T-helper 1 cell treated with Interleukin-12 subunit alpha and Interleukin-12 subunit beta and Interleukin-4 antibody, amounts not matched to agents 30 μg/mL and 1 μg/mL, for 36 hours (primary cell): ENCODE measurements at regions not wholly inside any gene's neighbourhood (a gene's known extent, or its start where the extent isn't known, plus 50 kb on each side); places are given as distances from the start of the nearest gene placed in this dataset.

Source experiments
- H3K27ac Mint-ChIP-seq: one replicate; pipeline ENCODE4 v1.8.0; 2021; ENCODE audit warnings: mild to moderate bottlenecking, mixed read lengths
- H3K27me3 Mint-ChIP-seq: one replicate; pipeline ENCODE4 v1.8.0; 2021; ENCODE audit warnings: low read depth, mixed read lengths
- H3K36me3 Mint-ChIP-seq: one replicate; pipeline ENCODE4 v1.8.0; 2021; ENCODE audit warnings: low read depth, mixed read lengths
- H3K4me1 Mint-ChIP-seq: one replicate; pipeline ENCODE4 v1.8.0; 2021; ENCODE audit warnings: low read depth, mixed read lengths
- H3K4me3 Mint-ChIP-seq: one replicate; pipeline ENCODE4 v1.8.0; 2021; ENCODE audit warnings: mild to moderate bottlenecking, moderate library complexity, mixed read lengths
- H3K9me3 Mint-ChIP-seq: one replicate; pipeline ENCODE4 v1.8.0; 2021; ENCODE audit warnings: mixed read lengths

DNA sequence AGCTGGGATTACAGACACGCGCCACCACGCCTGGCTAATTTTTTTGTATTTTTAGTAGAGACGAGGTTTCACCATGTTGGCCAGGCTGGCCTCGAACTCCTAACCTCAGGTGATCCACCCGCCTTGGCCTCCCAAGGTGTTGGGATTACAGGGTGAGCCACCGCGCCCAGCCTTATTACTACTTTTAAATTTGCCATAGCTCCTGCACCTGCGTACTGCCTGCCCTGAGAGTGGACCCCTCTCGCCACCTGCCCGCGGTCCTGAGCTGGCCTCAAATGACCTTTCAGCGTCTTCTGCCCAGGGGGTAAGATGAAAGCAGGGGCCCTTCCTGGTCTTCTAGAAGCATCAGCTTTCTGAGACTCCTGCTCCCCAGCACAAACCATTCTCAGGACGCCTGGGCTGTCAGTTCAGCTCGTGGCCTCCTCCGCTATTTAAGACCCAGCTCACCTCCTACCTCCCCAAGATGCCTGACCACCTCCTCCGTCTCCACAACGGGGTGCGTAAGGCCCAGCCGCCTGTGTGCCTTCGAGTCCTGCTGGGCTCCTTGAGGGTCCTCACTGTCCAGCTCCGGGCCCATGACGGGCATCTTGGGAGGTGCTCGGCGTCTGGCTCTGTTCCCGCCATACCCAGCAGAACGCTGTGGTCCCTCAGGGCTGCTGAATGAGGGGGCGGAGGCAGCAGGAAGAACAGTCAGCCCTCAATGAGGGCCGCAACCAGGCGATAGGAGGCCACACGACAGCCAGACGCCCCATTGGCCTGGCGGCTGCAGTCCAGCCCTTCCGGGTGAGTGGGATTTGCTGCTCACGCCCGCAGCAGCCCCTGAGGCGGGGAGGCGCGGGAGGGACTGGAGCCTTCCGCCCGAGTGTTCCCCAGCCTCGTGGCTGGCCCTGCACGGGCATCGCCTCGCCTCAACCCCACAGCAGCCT, 266.6 kb downstream of the TFCP2L1 start:
- no peak overlapping the region for H3K27ac Mint-ChIP-seq
- no peak overlapping the region for H3K4me3 Mint-ChIP-seq
- no peaks in the 10 kb centered on the region for H3K9me3 Mint-ChIP-seq
- H3K36me3 Mint-ChIP-seq: no peaks in the 10 kb centered on the region
- peaks cover 5% of the 10 kb centered on the region for H3K27me3 Mint-ChIP-seq
- H3K4me1 Mint-ChIP-seq: no peaks in the 10 kb centered on the region

DNA sequence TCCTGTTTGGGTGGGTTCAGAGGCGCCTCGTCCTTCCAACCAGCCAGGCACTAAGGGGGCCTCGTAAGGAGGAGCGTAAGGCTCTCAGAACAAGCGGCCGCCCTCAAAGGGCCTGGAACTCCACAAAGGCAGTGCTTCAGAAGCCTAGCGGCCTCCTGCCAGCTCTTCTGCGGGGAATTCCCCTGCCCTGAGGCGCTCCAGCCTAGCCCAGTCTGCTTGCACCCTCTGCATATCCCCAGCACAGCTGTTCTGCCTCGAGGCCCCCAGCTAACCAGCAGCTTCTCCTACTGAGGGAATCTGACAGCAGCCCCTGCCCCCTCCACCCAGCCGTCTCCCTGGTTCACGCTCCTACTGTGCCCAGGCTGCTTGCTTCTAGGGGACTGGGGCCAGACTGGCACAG, 265.9 kb downstream of the TFCP2L1 start:
- Mint-ChIP-seq H3K36me3 (no peaks in the 10 kb centered on the region), H3K4me1 (no peaks in the 10 kb centered on the region), H3K27ac (no peak overlapping the region), H3K9me3 (peaks cover 4% of the 10 kb centered on the region), H3K4me3 (no peak overlapping the region), H3K27me3 (peaks cover under 1% of the 10 kb centered on the region)

DNA sequence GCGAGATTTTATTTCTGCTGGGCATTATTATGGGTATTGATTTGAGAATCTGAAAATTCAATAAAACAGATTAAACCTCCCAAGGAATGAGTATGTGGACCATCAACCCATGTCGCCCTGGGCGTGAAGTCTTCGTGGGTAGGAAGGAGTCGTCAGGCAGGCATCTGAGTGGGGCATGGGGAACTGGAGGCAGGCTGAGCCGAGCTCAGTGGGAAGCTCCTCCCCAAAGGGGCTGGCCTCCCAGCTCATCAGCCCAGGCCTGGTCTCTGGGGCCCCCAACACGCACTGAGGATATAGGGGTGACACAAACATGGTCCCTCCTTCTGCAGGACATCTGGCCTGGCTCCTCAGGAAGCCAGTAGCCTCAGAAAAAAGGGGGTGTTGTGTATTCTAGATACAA, 265.2 kb downstream of the TFCP2L1 start:
- Mint-ChIP-seq H3K4me1 (no peaks in the 10 kb centered on the region), H3K36me3 (no peaks in the 10 kb centered on the region), H3K27me3 (no peaks in the 10 kb centered on the region), H3K9me3 (peaks cover 5% of the 10 kb centered on the region), H3K27ac (no peak overlapping the region), H3K4me3 (no peak overlapping the region)

DNA sequence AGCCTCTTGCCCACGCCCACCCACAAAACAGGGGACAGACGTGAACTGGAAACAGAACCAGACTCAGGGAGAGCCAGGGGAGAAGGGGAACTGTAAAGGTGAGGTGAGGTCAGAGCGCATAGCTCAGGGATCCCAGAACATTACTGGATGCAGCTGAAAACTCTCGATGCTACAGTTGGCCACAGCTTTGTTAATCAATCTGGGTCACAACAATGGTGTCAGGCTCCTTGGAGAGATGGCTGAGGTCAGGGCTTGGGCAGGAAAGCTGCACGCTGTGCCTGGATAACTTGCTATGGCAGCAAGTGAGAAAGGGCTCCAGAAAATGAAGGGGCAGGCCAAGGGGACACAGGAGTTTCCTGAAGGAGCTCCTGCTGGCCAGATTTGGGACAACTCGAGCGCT, 263.3 kb downstream of the TFCP2L1 start:
- Mint-ChIP-seq H3K4me1 (no peaks in the 10 kb centered on the region), H3K9me3 (peaks cover 9% of the 10 kb centered on the region), H3K27me3 (no peaks in the 10 kb centered on the region), H3K36me3 (no peaks in the 10 kb centered on the region), H3K27ac (no peak overlapping the region), H3K4me3 (no peak overlapping the region)

DNA sequence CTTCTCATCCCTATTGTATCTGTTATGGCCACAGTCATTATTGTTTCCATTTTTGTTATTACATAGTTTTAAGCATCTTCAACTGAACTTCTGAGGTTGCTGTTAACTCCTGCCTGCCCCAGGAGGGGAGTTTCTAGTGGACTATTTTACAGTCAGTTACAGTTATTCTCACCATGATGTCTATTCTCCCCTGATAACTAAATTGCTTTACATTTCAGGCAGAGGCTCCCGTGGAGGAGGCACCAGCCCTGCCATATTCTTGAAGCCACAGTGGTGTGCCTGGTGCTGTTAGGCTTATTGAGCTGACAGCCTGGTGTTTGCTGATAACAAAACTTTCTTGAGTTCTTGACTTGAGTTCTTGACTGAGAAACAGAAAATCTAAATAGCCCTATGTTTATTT, 256.4 kb downstream of the TFCP2L1 start:
- Mint-ChIP-seq H3K9me3 (peaks cover 9% of the 10 kb centered on the region), H3K4me3 (no peak overlapping the region), H3K27ac (no peak overlapping the region), H3K36me3 (no peaks in the 10 kb centered on the region), H3K4me1 (no peaks in the 10 kb centered on the region), H3K27me3 (no peaks in the 10 kb centered on the region)

DNA sequence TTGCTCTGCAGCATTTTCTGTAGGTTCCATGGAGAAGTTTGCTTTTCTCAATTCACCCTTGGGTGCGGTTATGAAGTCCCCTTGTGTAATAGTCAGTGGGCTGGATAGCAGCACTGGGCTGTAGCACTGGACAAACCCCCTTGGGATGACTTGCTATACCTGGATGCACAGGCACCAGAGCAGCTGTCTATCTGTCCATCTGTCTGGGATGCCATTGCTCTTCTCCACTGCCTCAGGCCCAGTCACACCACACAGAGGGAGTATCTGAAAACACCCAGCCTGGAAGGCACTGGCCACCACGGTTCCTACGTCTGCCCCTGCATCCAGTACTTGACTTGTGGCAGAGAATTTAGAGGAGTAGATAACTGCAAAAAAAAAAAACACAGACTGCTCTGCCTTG, 254.5 kb downstream of the TFCP2L1 start:
- no peaks in the 10 kb centered on the region for H3K27me3 Mint-ChIP-seq
- no peaks in the 10 kb centered on the region for H3K4me1 Mint-ChIP-seq
- H3K9me3 Mint-ChIP-seq: peaks cover under 1% of the 10 kb centered on the region
- H3K36me3 Mint-ChIP-seq: no peaks in the 10 kb centered on the region
- no peak overlapping the region for H3K27ac Mint-ChIP-seq
- no peak overlapping the region for H3K4me3 Mint-ChIP-seq

DNA sequence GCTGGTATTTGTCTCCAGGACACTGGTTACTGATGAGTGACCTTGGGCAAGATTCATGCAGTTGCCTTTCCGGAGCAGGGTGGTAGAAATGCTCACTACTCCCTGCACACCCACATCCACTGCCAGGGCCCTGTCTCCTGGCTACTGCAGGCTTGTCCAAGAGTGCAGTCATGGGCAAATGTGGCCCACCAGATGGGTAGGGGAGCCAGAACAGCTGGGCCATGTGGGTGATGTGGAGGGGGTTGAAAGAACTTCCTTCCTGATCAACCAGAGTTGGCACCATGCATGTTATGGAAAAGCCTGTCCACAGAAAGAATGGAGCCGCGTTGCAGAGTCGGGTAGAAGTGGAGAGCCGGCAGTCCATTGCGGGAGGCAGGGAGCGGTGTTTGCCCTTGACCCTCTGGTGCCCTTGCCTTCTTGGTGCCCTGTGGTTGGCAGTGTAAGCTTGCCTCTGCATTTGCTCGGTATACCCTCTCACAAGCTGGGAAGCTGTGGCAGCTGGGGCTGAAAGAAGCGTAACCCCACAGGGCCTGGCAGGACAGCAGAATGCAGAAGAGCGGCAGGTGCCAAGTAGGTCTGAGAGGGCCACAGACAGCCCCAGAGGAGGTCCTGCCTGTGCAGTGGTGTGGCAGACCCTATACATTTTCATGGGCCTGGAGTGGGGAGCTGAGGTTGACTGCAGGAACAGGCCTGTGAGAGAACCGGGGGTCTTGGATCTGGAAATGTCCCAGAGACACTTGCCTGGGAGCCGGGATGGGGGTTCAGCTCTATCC, 253.2 kb downstream of the TFCP2L1 start:
- Mint-ChIP-seq H3K36me3 (no peaks in the 10 kb centered on the region), H3K9me3 (no peaks in the 10 kb centered on the region), H3K4me3 (no peak overlapping the region), H3K4me1 (no peaks in the 10 kb centered on the region), H3K27me3 (no peaks in the 10 kb centered on the region), H3K27ac (no peak overlapping the region)

DNA sequence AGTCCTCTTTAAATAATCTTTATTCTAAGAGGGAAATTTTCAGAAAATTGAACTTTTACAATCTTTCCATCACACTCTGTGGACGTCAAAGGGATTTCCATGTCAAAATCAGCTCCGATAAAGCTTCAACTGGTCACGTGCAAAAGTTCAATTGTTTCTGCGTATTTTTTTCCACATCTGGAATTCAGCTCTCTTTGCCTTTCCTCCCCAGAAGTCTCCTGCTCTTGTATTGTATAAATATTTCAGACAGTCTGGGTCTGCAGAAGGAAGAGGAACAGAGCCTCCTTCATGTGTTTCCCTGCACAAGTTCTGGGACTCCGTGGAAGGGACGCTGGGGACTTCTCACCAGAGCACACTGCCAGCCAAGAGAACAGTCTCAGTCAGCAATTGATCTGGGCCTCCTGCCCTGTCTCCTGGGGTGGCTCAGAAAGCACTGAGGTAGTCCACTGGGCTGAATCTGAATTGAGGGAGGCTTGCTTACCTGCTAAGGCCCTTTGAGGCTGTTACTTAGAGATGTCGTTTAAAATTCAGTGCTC, 251.5 kb downstream of the TFCP2L1 start:
- no peaks in the 10 kb centered on the region for H3K36me3 Mint-ChIP-seq
- no peak overlapping the region for H3K4me3 Mint-ChIP-seq
- H3K4me1 Mint-ChIP-seq: no peaks in the 10 kb centered on the region
- no peaks in the 10 kb centered on the region for H3K9me3 Mint-ChIP-seq
- no peak overlapping the region for H3K27ac Mint-ChIP-seq
- no peaks in the 10 kb centered on the region for H3K27me3 Mint-ChIP-seq

DNA sequence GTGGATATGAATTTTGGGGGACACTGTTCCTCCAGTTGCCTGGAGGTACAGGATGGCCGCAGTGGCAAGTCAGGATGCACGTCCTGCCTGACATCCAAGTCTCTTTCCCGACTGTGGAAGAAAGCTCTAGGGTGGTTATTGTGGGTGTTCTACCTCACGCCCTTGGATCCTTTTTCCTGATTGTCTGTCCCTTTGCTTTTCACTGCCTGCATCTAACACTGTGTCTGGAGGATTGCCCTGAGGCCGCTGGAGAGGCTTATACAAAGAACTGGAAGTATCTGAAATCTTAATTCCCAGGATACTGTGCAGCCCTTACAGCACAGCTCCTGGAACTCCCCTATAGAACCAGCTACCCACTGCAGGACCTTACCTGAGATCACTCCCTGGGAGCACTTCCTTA, 250.5 kb downstream of the TFCP2L1 start:
- Mint-ChIP-seq H3K9me3 (no peaks in the 10 kb centered on the region), H3K27ac (no peak overlapping the region), H3K27me3 (no peaks in the 10 kb centered on the region), H3K4me1 (no peaks in the 10 kb centered on the region), H3K4me3 (no peak overlapping the region), H3K36me3 (no peaks in the 10 kb centered on the region)

DNA sequence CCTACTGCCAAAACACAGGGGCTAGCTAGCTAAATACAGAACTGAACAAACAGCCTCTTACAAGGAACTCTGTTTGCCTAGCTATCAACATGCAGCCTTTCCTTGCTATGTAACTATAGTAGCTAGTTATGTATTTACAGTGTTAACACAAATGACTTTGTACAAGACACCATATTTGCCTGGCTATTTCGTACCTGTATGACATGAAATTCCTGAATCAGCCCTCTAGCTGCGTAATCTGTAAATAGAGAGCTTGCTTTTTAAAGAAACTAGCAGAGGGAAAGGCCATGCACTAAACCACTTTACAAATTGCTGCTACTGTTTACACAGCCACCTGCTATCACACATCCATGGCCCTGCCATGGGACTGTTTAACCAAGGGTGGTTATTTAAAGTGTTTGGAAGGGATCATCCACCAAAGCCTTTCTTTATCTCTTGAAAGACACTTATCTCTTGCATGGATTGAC, 248.7 kb downstream of the TFCP2L1 start:
- Mint-ChIP-seq H3K27ac (no peak overlapping the region), H3K4me1 (no peaks in the 10 kb centered on the region), H3K9me3 (no peaks in the 10 kb centered on the region), H3K36me3 (no peaks in the 10 kb centered on the region), H3K27me3 (no peaks in the 10 kb centered on the region), H3K4me3 (no peak overlapping the region)

DNA sequence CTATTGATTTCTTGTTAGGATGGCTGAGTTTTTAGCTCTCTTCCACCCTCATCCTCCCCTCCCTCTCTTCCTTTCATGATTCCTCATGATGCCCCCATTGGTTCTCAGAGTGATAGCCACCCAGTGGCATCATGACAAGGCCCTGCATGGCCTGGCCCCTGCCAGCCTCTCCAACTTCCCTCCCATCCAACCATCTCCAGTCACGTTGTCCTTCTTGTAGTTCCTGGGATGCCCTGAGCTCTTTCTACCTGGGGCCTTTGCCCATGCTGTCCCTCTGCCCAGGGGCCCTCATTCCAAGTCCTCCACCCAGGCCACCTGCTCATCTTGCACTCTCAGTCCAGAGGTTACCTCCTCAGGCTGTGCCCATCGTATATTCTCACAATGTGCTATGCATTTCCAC, 247.5 kb downstream of the TFCP2L1 start:
- H3K27ac Mint-ChIP-seq: no peak overlapping the region
- no peaks in the 10 kb centered on the region for H3K4me1 Mint-ChIP-seq
- no peaks in the 10 kb centered on the region for H3K9me3 Mint-ChIP-seq
- no peak overlapping the region for H3K4me3 Mint-ChIP-seq
- no peaks in the 10 kb centered on the region for H3K36me3 Mint-ChIP-seq
- no peaks in the 10 kb centered on the region for H3K27me3 Mint-ChIP-seq

DNA sequence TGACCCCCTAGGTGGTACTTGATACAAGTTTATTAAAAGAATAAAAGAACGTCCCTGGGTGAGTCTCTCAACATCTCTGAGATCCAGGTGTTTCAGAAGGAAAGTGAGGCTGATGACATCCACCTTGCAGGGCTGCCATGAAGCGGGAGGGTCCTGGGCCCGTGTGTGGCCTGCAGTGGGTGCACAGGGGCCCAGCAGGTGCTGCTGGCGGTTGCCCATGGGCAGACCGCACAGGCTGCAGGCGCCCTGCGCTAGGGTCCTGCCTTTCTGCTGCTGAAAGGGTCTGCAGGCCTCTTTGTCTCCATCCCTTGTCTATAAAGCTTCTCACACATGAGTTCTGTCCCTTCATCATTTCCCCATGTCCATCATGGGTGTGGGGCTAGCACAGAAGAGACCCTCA, 247.0 kb downstream of the TFCP2L1 start:
- H3K4me1 Mint-ChIP-seq: no peaks in the 10 kb centered on the region
- no peak overlapping the region for H3K27ac Mint-ChIP-seq
- H3K9me3 Mint-ChIP-seq: no peaks in the 10 kb centered on the region
- H3K4me3 Mint-ChIP-seq: no peak overlapping the region
- H3K36me3 Mint-ChIP-seq: no peaks in the 10 kb centered on the region
- H3K27me3 Mint-ChIP-seq: no peaks in the 10 kb centered on the region

DNA sequence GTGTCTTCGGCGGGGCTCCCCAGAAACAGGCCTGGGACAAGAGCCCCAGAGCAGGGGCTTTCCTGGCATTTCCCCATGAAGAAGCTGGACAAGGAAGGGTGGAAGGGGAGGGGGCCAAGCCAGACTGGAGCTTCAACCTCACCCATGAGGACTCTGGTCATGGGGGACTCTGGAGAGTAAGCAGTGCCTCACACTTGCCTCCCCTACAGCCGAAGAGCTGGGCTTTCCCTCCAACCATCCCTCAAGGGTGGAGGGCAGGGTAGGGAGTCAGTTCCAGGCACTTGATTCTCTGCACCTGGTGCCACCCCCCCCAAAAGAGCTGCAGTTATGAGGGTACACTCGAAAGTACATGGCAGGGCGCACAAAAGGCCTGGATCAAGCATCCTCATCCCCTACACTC, 246.6 kb downstream of the TFCP2L1 start:
- Mint-ChIP-seq H3K4me3 (no peak overlapping the region), H3K36me3 (no peaks in the 10 kb centered on the region), H3K9me3 (no peaks in the 10 kb centered on the region), H3K27ac (no peak overlapping the region), H3K27me3 (no peaks in the 10 kb centered on the region), H3K4me1 (no peaks in the 10 kb centered on the region)

DNA sequence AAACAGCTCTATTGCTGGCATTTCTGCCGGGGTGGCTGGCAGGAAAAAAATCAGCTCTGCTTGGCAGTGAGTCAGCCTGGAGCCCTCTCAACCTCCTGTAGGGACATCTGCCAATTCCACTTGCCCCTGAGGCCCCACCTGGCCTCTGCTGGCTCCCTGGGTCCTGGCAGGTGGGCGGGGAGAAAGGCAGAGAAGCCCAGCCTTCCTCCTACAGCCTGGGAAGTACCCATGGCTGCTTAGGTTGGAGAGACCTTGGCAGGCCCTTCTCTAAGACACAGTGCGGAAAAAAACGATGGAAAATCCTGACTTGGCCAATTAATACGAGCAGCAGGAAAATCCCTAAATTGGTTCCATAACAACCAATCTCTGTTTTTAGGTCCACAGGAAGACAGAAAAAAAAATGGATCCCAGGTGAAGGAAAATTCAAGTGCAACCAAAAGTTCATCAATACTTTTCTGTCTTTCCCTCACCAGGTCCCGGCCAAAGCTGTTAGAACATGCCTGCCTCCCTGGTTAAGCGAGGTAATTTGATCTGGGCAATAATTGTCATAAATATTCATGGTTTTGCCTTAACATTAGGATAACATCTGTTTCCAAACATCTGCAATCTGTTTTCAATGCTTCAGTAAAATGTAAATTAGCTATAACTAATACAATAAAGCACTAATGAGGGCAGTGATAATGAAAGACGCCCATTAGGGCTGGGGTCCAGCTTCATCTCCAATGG, 245.9 kb downstream of the TFCP2L1 start:
- H3K4me3 Mint-ChIP-seq: no peak overlapping the region
- no peaks in the 10 kb centered on the region for H3K27me3 Mint-ChIP-seq
- no peaks in the 10 kb centered on the region for H3K9me3 Mint-ChIP-seq
- H3K4me1 Mint-ChIP-seq: no peaks in the 10 kb centered on the region
- H3K36me3 Mint-ChIP-seq: no peaks in the 10 kb centered on the region
- no peak overlapping the region for H3K27ac Mint-ChIP-seq
